Activated CD8-positive, alpha-beta memory T cell treated with anti-CD3 and anti-CD28 coated beads, Interleukin-2, amount 50 U/mL, for 1 hour (primary cell): ENCODE measurements at regions not wholly inside any gene's neighbourhood (a gene's known extent, or its start where the extent isn't known, plus 50 kb on each side); places are given as distances from the start of the nearest gene placed in this dataset.
"Not testable (repeated sequence)": the region's sequence is repeated elsewhere in the genome, so short reads cannot be mapped to it uniquely, and the experiment has no call there.

Experiments
- DNase-seq: peaks from one replicate; pipeline ENCODE4 v3.0.0-alpha.2; 2020; ENCODE audit errors: extremely low read depth

GRCh38 chr3:72032441-72033135 is 247.6 kb upstream of the PROK2 start:
- no peak for DNase-seq

DNA sequence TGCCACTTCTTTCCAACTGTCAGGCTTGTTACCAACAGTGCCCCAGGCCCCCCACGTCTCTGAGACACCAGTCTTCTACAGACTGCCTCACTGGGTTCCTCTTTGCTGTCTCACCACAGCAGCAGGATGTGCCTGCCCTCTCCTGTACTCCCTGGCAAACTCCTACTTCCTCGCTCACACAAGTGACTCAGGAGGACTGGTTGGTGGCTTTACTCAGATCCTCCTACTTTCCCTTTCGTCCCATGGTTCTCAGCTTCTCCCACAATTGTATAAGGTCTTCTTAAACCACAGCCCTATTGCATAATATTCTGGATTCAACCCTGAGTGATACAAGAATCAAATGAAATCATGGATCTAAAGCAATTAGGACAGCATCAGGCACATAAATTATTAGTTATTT is 246.6 kb upstream of the PROK2 start:
- DNase-seq: no peak

GRCh38 chr3:72030296-72030695 is 245.3 kb upstream of the PROK2 start:
- DNase-seq: not testable (repeated sequence)

DNA sequence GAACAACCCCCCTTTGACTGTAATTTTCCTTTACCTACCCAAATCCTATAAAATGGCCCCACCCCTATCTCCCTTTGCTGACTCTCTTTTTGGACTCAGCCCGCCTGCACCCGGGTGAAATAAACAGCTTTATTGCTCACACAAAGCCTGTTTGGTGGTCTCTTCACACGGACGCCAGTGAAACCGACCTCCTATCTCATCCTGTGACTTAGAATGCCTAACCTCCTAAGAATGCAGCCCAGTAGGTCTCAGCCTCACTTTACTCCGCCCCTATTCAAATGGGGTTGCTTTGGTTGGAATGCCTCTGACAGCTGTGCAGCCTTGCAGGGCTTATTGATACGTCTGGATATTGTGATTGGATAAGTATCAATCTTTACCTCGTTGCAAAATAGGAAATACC is 243.8 kb upstream of the PROK2 start:
- not testable (repeated sequence) for DNase-seq

DNA sequence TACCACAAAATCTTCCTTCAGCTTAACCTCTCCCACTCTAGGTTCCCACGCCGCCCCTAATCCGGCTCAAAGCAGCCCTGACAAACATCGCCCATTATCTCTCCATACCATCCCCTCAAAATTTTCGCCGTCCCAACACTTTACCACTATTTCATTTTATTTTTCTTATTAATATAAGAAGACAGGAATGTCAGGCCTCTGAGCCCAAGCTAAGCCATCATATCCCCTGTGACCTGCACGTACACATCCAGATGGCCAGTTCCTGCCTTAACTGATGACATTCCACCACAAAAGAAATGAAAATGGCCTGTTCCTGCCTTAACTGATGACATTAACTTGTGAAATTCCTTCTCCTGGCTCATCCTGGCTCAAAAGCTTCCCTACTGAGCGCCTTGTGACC is 243.4 kb upstream of the PROK2 start:
- DNase-seq: not testable (repeated sequence)

DNA sequence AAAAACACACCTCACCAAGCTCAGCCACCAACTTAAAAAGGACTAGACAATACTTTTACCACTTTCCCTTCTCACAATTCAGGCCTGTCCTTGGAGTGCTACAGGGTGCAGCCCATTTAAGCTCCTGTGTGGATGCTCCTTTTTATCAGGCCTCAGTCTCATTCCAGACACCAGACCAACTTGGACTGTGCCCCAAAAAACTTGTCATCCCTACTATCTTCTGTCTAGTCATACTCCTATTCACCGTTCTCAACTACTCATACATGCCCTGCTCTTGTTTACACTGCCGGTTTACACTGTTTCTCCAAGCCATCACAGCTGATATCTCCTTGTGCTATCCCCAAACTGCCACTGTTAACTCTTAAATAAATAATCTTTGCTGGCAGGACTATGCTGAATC is 242.8 kb upstream of the PROK2 start:
- DNase-seq: not testable (repeated sequence)

- no peak for DNase-seq
Measured at GRCh38 chr3:72022027-72022426, 237.1 kb upstream of the PROK2 start.

GRCh38 chr3:72021531-72021930 is 236.6 kb upstream of the PROK2 start:
- DNase-seq: no peak

- DNase-seq: no peak
Measured at GRCh38 chr3:72018343-72018984, 233.5 kb upstream of the PROK2 start.

GRCh38 chr3:72017935-72018334 is 233.0 kb upstream of the PROK2 start:
- no peak for DNase-seq

DNA sequence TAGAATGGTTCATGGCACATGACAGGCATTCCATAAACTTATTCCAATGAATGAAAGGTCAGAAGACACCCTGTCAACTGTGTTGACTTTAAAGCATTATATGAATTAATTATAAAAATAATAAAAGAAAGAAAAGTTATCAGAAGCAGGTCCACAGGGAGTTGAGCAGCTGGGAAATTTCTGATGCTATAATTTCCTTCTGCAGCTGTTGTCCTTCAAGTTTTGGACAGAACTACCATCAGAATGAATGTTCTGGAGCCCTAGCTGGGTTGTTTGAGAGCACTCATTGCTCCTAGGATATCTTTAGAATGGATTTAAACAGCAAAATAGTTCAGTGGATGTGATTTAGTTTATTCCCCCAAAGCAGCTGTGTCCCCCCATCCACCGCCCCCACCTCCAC is 232.4 kb upstream of the PROK2 start:
- no peak for DNase-seq

GRCh38 chr3:72015463-72015862 is 230.5 kb upstream of the PROK2 start:
- DNase-seq: no peak

GRCh38 chr3:72013084-72013483 is 228.1 kb upstream of the PROK2 start:
- no peak for DNase-seq

DNA sequence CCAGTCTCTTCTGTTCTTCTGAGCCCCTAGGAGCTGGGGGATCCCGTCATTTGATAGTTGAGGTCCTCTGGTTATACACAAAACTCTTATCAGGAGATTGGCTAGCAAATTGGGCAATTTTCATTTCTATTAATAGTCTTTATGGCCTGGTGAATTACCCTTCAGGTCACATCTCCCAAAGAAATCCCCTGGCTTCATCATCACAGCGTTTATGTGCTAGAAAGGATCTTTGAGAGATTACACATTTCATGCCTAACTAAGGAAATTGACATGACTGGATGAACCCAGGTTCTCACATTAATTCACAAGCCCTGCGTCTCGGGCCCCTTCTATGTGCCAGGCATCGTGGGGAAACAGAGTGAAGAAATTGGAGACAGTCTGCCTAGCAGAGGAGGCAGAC is 227.4 kb upstream of the PROK2 start:
- DNase-seq: no peak

DNA sequence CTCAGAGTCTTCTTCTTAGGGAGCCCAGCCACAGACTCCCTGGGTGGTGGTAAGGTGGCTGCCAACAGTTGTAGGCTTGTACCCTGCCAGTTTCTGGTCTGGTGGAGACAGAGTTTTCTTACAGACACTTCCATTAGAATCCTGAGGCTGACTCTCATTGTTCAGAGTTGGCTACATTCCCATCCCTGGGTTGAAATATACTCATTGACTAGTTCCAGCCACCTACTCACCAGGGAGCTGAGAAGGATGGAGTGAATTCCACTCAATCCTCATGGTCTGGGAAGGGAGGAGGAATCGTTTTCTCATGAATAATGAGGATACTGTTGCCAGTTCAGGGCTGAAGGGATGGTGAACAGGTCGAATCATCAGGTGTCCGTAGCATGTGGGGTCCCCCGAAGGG is 226.5 kb upstream of the PROK2 start:
- no peak for DNase-seq

DNA sequence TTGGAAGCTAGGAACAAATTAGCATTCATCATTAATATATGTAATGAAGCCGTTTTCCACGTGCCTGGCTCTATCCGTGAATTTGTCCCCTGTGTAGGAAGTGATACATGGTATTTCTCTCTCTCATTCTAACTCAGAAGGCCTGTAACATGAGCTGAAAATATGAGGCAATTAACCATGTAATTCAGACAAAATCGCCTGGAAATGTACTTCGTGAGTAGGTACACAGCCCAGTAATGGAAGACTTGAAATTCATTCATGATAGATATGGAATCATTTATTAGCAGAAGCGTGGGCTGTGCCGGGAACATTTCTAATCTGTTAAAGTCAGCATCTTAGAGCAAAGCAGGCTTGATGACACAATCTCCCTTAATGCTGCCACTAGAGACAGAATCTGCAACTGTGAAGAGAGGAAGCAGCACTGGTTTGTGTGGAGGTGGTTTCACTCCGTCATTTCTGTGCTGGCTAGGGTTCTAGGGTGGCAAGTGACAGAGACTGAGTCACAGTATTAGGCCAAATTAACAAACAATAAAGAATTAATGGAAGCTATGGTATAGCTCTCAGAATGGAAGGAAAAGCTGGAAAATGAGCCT is 225.0 kb upstream of the PROK2 start:
- no peak for DNase-seq

GRCh38 chr3:72008226-72008996 is 223.5 kb upstream of the PROK2 start:
- no peak for DNase-seq

DNA sequence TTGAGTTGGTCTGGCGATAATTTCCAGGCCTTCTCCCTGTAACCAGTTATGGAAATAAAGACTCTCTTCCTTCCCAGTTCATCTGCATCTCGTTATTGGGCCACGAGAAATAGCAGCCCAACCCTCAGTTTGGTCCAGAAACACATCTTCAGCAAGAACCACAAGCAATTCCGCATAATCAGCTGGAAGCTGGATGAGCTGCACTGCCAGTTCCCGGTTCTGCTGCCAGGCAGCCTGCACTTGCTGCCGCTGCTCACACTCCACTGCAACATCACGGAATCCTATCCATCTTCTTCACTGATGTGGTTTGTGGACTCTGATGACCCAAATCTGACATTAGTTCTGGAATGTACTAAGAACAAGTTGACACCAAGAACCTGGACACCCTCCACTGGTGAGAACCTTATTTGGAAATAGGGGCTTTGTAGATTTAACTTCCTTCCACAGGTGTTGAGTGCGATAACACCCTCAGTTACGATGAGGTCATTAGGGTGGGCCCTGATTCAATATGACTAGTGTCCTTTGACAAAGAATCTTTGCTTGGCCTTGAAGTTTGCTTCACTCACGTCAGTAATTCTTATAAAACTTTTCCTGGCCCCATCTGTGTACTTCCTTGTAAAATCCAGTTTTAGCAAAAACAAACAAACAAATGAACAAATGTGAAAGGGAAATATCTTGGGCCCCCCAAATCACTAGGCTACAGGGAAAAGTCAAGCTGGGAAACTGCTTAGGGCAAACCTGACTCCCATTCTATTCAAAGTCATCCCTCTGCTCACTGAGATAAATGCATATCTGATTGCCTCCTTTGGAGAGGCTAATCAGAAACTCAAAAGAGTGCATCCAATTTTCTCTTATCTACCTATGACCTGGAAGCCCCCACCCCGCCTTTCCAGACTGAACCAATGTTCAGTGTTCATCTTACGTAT is 221.9 kb upstream of the PROK2 start:
- no peak for DNase-seq

GRCh38 chr3:72004749-72005292 is 219.9 kb upstream of the PROK2 start:
- no peak for DNase-seq

- no peak for DNase-seq
Measured at GRCh38 chr3:72003936-72004335, 219.0 kb upstream of the PROK2 start.

GRCh38 chr3:72001758-72002157 is 216.8 kb upstream of the PROK2 start:
- no peak for DNase-seq
